ENCODE measurements at regions not wholly inside any gene's neighbourhood (a gene's known extent, or its start where the extent isn't known, plus 50 kb on each side); places are given as distances from the start of the nearest gene placed in this dataset.
"Not testable (repeated sequence)": the region's sequence is repeated elsewhere in the genome, so short reads cannot be mapped to it uniquely, and the experiment has no call there.

DNA sequence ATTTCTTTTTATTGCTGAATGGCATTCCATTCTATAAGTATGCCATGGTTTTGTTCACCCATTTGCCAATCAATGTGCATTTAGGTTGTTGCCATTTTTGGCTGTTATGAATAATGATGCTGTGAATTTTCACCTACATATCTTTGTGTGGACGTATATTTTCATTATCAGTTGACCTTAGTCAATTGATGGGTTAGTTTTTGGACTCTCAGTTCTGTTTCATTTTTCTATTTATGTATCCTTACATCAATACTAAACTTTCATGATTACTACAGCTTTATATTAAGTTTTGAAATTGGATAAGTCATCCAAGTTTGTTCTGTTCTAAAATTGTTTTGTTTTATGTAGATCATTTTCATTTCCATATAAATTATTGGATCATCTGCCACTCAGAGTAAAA lies 261.9 kb upstream of the CNR1 start:
- H2AFZ ChIP-seq (ENCODE audit: low read depth, low read length), result no peak overlapping the region
- no peaks in the 10 kb centered on the region for H3K79me2 ChIP-seq (ENCODE audit: insufficient read depth, low read length)
- H3K4me2 ChIP-seq (ENCODE audit: low read length), result no peak overlapping the region
- Mint-ChIP-seq H3K36me3 (ENCODE audit: low read depth, unreplicated experiment) (no peaks in the 10 kb centered on the region), H3K4me3 (ENCODE audit: unreplicated experiment) (no peak overlapping the region), H3K27ac (ENCODE audit: unreplicated experiment) (no peak overlapping the region), H3K4me1 (ENCODE audit: low read depth, unreplicated experiment) (no peaks in the 10 kb centered on the region), H3K9me3 (ENCODE audit: unreplicated experiment) (no peaks in the 10 kb centered on the region), H3K27me3 (ENCODE audit: low read depth, unreplicated experiment) (no peaks in the 10 kb centered on the region)
- H4K20me1 ChIP-seq (ENCODE audit: insufficient read depth, low read length), result no peaks in the 10 kb centered on the region
- no peaks in the 10 kb centered on the region for H3K4me1 ChIP-seq (ENCODE audit: insufficient read depth, low read length)
- DNase-seq (ENCODE audit: low read depth) (no peak), FAIRE-seq (no peak)
- no peaks in the 10 kb centered on the region for H3K36me3 ChIP-seq (ENCODE audit: insufficient read depth, low read length)
- H3K27me3 ChIP-seq (ENCODE audit: insufficient read depth, low read length), result no peaks in the 10 kb centered on the region
- TF ChIP-seq, protein P1, sequence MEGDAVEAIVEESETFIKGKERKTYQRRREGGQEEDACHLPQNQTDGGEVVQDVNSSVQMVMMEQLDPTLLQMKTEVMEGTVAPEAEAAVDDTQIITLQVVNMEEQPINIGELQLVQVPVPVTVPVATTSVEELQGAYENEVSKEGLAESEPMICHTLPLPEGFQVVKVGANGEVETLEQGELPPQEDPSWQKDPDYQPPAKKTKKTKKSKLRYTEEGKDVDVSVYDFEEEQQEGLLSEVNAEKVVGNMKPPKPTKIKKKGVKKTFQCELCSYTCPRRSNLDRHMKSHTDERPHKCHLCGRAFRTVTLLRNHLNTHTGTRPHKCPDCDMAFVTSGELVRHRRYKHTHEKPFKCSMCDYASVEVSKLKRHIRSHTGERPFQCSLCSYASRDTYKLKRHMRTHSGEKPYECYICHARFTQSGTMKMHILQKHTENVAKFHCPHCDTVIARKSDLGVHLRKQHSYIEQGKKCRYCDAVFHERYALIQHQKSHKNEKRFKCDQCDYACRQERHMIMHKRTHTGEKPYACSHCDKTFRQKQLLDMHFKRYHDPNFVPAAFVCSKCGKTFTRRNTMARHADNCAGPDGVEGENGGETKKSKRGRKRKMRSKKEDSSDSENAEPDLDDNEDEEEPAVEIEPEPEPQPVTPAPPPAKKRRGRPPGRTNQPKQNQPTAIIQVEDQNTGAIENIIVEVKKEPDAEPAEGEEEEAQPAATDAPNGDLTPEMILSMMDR (IDR thresholded peaks at IDR 0.05; ENCODE audit: insufficient read depth, low read depth, low read length), result no peak
- TF ChIP-seq EZH2 (IDR thresholded peaks at IDR 0.05; ENCODE audit: insufficient read depth, low read length), result no peak
- H3K9ac ChIP-seq (ENCODE audit: low read length), result no peak overlapping the region
- H3K27ac ChIP-seq (ENCODE audit: low read depth, low read length), result no peak overlapping the region
- H3K4me3 ChIP-seq (ENCODE audit: insufficient read depth, low read depth, low read length), result no peak overlapping the region
- no peaks in the 10 kb centered on the region for H3K9me3 ChIP-seq (ENCODE audit: insufficient read depth, low read depth, low read length)

DNA sequence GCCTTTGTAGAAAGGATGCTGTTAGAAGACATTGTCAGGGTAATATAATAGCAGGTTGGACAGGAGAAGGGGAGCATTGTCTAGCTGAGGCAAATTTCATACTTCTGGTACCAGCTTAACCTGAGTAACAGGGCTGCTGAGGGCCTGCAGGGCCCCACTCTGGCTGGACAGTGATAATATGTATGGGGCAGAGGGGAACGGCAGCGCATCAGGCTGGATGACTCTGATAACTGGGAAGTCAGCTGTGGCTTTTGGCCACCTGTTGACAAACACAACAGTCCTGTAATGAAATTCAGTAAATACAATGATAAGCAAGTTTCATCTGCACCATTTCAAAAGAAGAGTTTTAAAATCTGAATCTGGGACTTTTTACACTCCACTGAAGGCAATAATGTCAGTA lies 259.9 kb upstream of the CNR1 start:
- H3K27me3 ChIP-seq (ENCODE audit: insufficient read depth, low read length), result no peaks in the 10 kb centered on the region
- FAIRE-seq (no peak), DNase-seq (ENCODE audit: low read depth) (no peak)
- H3K9me3 Mint-ChIP-seq (ENCODE audit: unreplicated experiment), result no peaks in the 10 kb centered on the region
- TF ChIP-seq, protein P1 (IDR thresholded peaks at IDR 0.05; ENCODE audit: insufficient read depth, low read depth, low read length), result no peak
- no peak for TF ChIP-seq EZH2 (IDR thresholded peaks at IDR 0.05; ENCODE audit: insufficient read depth, low read length)
- H2AFZ ChIP-seq (ENCODE audit: low read depth, low read length), result no peak overlapping the region
- H3K27ac Mint-ChIP-seq (ENCODE audit: unreplicated experiment), result no peak overlapping the region
- H3K4me1 ChIP-seq (ENCODE audit: insufficient read depth, low read length), result no peaks in the 10 kb centered on the region
- no peaks in the 10 kb centered on the region for H3K79me2 ChIP-seq (ENCODE audit: insufficient read depth, low read length)
- H3K4me3 ChIP-seq (ENCODE audit: insufficient read depth, low read depth, low read length), result no peak overlapping the region
- no peaks in the 10 kb centered on the region for H4K20me1 ChIP-seq (ENCODE audit: insufficient read depth, low read length)
- H3K27me3 Mint-ChIP-seq (ENCODE audit: low read depth, unreplicated experiment), result no peaks in the 10 kb centered on the region
- H3K4me1 Mint-ChIP-seq (ENCODE audit: low read depth, unreplicated experiment), result no peaks in the 10 kb centered on the region
- no peak overlapping the region for H3K4me2 ChIP-seq (ENCODE audit: low read length)
- H3K9ac ChIP-seq (ENCODE audit: low read length), result no peak overlapping the region
- H3K36me3 Mint-ChIP-seq (ENCODE audit: low read depth, unreplicated experiment), result no peaks in the 10 kb centered on the region
- no peak overlapping the region for H3K27ac ChIP-seq (ENCODE audit: low read depth, low read length)
- H3K9me3 ChIP-seq (ENCODE audit: insufficient read depth, low read depth, low read length), result no peaks in the 10 kb centered on the region
- H3K36me3 ChIP-seq (ENCODE audit: insufficient read depth, low read length), result no peaks in the 10 kb centered on the region
- no peak overlapping the region for H3K4me3 Mint-ChIP-seq (ENCODE audit: unreplicated experiment)

- Mint-ChIP-seq H3K4me1 (ENCODE audit: low read depth, unreplicated experiment) (no peaks in the 10 kb centered on the region), H3K27me3 (ENCODE audit: low read depth, unreplicated experiment) (peaks cover 2% of the 10 kb centered on the region), H3K4me3 (ENCODE audit: unreplicated experiment) (no peak overlapping the region), H3K27ac (ENCODE audit: unreplicated experiment) (no peak overlapping the region), H3K36me3 (ENCODE audit: low read depth, unreplicated experiment) (no peaks in the 10 kb centered on the region), H3K9me3 (ENCODE audit: unreplicated experiment) (no peaks in the 10 kb centered on the region)
- FAIRE-seq (no peak), DNase-seq (ENCODE audit: low read depth) (no peak)
- Histone ChIP-seq H3K9me3 (ENCODE audit: insufficient read depth, low read depth, low read length) (no peaks in the 10 kb centered on the region), H3K4me3 (ENCODE audit: insufficient read depth, low read depth, low read length) (no peak overlapping the region), H3K79me2 (ENCODE audit: insufficient read depth, low read length) (no peaks in the 10 kb centered on the region), H2AFZ (ENCODE audit: low read depth, low read length) (no peak overlapping the region), H3K27me3 (ENCODE audit: insufficient read depth, low read length) (no peaks in the 10 kb centered on the region), H3K9ac (ENCODE audit: low read length) (no peak overlapping the region), H3K27ac (ENCODE audit: low read depth, low read length) (no peak overlapping the region), H3K4me1 (ENCODE audit: insufficient read depth, low read length) (no peaks in the 10 kb centered on the region), H4K20me1 (ENCODE audit: insufficient read depth, low read length) (no peaks in the 10 kb centered on the region), H3K36me3 (ENCODE audit: insufficient read depth, low read length) (no peaks in the 10 kb centered on the region), H3K4me2 (ENCODE audit: low read length) (no peak overlapping the region)
- TF ChIP-seq, protein P1 (IDR thresholded peaks at IDR 0.05; ENCODE audit: insufficient read depth, low read depth, low read length), result no peak
- TF ChIP-seq EZH2 (IDR thresholded peaks at IDR 0.05; ENCODE audit: insufficient read depth, low read length), result no peak
Measured at GRCh38 chr6:88422831-88423230, 256.7 kb upstream of the CNR1 start.

GRCh38 chr6:88420967-88421488 lies 254.9 kb upstream of the CNR1 start:
- H3K36me3 Mint-ChIP-seq (ENCODE audit: low read depth, unreplicated experiment), result not testable (repeated sequence)

More at GRCh38 chr6:88420967-88421488, 254.9 kb upstream of the CNR1 start:
- not testable (repeated sequence) for H3K79me2 ChIP-seq (ENCODE audit: insufficient read depth, low read length); H3K4me2 ChIP-seq (ENCODE audit: low read length); H3K9me3 ChIP-seq (ENCODE audit: insufficient read depth, low read depth, low read length); H3K36me3 ChIP-seq (ENCODE audit: insufficient read depth, low read length); H3K4me3 ChIP-seq (ENCODE audit: insufficient read depth, low read depth, low read length); H3K27me3 Mint-ChIP-seq (ENCODE audit: low read depth, unreplicated experiment); H4K20me1 ChIP-seq (ENCODE audit: insufficient read depth, low read length); FAIRE-seq; DNase-seq (ENCODE audit: low read depth); H3K27ac ChIP-seq (ENCODE audit: low read depth, low read length); H3K9me3 Mint-ChIP-seq (ENCODE audit: unreplicated experiment); H3K4me1 ChIP-seq (ENCODE audit: insufficient read depth, low read length); H3K4me1 Mint-ChIP-seq (ENCODE audit: low read depth, unreplicated experiment); H3K27me3 ChIP-seq (ENCODE audit: insufficient read depth, low read length); H2AFZ ChIP-seq (ENCODE audit: low read depth, low read length); H3K9ac ChIP-seq (ENCODE audit: low read length); H3K4me3 Mint-ChIP-seq (ENCODE audit: unreplicated experiment); H3K27ac Mint-ChIP-seq (ENCODE audit: unreplicated experiment)

Data from astrocyte (in vitro differentiated cells and primary cell).